GM21515 (cell line): ENCODE measurements at regions not wholly inside any gene's neighbourhood (a gene's known extent, or its start where the extent isn't known, plus 50 kb on each side); places are given as distances from the start of the nearest gene placed in this dataset.
A peak's percentile ranks its signal among the peaks of the same experiment; 100 is the strongest.

Source experiments
- ATAC-seq: cut with Tn5 transposase; IDR thresholded peaks from one replicate; pipeline ENCODE4 v1.9.1; 2021; ENCODE audit not compliant: unreplicated experiment

DNA sequence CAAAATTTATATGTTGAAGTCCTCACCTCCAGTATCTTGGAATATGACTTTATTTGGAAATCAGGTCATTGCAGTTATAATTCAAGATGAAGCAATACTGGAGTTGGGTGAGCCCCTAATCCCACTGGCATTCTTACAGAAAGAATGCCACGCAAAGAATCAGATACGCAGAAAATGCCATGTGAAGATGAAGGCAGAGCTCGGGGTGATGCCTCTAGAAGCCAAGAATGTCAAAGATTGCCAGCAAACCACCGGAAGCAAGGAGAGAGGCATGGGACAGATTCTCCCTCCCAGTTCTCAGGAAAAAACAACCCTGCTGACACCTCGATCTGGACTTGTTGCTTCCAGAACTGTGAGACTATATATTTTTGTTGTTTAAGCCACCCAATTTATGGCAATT is 273.4 kb upstream of the CITED2 start:
- no peak for ATAC-seq

GRCh38 chr6:139647016-139647415 is 272.6 kb upstream of the CITED2 start:
- ATAC-seq: no peak

- no peak for ATAC-seq
These were observed 270.4 kb upstream of the CITED2 start for GRCh38 chr6:139644821-139645220.

DNA sequence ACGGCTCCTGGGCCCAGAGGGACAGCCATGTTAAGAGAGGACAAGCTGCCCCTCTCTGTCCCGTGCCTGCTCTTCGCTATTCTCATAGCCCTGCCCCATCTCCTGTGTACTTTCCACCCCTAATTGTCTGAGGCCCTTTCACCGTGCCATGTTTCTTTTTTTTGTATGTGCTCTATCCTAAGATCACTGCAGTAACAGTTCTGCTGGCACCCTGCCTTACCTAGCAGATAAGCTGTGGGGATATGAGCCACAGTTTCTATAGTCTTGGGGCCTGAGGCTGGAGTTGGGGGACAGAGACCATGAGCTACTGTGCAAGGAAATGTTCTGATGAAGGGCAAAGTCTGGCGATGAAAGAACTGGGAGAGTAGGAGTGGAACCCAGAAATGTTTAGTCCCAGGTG is 269.5 kb upstream of the CITED2 start:
- ATAC-seq: no peak

- ATAC-seq: no peak
These were observed 267.9 kb upstream of the CITED2 start for GRCh38 chr6:139642346-139642745.

- ATAC-seq: no peak
These were observed 266.9 kb upstream of the CITED2 start for GRCh38 chr6:139641376-139641775.

GRCh38 chr6:139640921-139641320 is 266.5 kb upstream of the CITED2 start:
- no peak for ATAC-seq

GRCh38 chr6:139640448-139640847 is 266.0 kb upstream of the CITED2 start:
- ATAC-seq: peak; percentile 89

- no peak for ATAC-seq
These were observed 265.1 kb upstream of the CITED2 start for GRCh38 chr6:139639507-139639906.

- ATAC-seq: no peak
These were observed 263.9 kb upstream of the CITED2 start for GRCh38 chr6:139638179-139638941.

DNA sequence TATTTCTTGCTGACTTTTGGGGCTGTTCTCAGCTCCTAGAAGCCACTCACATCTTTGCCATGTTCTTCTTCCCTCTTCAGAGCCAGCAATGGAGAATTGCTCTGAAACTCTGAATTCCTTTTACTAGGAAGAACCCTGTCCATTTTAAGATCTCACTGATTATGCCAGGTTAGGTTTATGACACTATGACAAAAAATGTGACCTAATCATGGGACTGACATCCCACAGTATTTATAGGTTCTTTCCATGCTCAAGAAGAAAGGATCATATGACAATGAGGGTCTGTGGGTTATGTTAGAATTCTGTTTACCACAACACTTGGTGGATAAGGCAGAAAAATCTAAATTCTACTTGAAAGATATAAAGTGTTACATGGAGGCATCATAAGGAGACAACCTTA is 263.3 kb upstream of the CITED2 start:
- ATAC-seq: no peak

- ATAC-seq: no peak
These were observed 261.9 kb upstream of the CITED2 start for GRCh38 chr6:139636391-139636790.

DNA sequence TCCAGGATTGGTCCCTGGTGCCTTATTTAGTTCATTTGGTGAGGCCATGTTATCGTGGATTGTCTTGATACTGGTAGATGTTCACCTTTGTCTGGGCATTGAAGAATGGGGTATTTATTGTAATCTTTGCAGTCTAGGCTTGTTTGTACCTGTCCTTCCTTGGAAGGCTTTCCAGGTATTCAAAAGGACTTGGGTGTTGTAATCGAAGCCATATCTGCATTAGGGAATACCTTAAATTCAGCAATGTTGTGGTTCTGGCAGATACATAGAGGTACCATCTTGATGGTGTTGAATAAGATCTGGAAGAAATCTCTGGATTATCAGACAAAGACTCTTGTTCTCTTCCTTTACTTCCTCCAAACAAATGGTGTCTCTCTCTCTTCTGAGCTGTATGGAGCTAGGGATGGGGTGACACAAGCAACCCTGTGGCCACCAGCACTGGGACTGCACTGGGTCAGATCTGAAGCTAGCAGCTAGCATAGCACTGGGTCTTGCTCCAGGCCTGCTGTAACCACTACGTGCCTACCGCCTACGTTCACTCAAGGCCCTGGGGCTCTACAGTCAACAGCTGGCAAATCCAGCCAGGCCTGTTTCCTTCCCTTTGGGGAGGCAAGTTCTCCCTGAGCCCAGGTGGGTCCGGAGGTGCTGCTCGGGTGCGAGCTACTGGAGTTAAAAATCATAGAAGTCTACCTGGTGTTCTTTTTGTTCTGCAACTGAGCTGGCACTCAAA is 261.1 kb upstream of the CITED2 start:
- no peak for ATAC-seq

DNA sequence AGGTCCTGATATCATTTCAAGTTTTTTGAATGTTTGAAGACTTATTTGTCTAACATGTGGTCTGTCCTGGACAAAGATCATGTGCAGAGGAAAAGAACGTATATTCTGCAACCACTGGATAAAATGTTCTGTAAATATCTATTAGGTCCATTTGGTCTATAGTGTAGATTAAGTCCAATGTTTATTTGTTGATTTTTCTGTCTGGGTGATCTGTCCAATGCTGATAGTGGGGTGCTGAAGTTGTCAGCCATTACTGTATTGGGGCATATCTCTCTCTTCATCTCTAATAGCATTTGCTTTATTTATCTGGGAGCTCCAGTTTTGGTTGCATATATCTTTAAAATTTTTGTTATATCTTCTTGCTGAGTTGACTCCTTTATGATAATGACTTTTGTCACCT is 258.4 kb upstream of the CITED2 start:
- ATAC-seq: no peak

- no peak for ATAC-seq
These were observed 253.8 kb upstream of the CITED2 start for GRCh38 chr6:139628270-139628669.

- ATAC-seq: no peak
These were observed 252.6 kb upstream of the CITED2 start for GRCh38 chr6:139627091-139627490.

DNA sequence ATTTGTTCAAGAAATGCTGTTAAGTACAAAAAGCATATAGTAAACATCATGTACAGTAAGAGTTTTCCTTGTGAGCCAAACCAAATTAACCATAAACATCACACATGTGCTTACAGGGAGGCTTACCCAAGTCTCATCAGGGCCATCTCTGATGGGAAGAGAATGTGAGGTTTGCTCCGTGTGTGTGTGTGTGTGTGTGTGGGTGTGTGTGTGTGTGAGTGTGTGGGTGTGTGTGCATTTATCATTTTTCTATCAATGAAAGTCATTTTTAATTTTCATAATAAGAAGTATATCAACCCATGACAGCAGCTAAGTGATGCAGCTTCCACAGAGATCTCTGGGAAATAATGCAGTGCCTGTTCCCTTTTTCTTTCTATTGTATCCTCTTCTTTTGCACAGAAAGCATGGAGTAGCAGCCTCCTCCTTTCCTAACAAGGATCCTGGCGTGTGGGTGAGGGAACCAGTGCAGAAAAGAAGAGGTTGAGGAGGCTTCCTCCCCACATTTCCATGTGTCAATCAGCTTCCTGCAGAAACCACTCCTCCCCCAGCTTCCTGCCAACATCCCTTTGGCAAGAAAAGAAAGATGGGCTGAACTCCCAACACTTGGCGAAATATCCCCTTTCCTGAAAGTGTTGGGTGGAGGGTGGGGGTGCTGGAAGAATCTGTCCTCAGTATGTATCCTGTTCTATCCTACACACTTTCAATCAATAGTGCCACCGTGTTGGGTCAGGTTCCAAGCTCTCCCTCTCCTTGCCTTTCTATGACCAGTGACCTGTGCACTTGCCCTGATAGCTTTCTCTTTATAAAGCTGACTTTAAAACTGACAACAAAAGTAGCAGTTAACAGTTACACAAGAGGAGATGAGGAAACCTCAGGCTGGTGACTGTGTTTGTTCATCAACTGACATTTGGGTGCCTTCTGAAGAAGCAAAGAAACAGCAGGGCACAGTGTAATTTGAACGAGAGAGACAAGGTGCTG is 251.8 kb upstream of the CITED2 start:
- no peak for ATAC-seq

- ATAC-seq: no peak
These were observed 250.9 kb upstream of the CITED2 start for GRCh38 chr6:139625081-139625939.

GRCh38 chr6:139623372-139623771 is 248.9 kb upstream of the CITED2 start:
- no peak for ATAC-seq

DNA sequence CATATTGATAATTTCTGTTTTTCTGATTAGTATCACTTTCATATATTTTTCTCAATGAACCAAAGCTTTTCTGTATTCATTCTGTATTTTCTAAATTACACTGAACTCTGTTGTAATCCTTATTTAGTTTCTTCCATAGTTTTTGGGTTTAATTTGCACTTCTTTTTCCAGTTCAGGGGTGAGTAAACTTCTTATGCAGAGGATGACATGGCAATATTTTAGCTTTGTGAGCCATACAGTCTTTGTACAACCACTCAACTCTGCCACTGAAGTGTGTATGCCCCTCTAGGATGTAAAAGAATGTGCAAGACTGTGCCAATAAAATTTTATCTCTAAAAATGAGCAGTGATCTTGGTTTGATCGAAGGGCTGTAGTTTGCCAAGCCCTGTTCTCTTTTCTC is 239.0 kb upstream of the CITED2 start:
- ATAC-seq: no peak

DNA sequence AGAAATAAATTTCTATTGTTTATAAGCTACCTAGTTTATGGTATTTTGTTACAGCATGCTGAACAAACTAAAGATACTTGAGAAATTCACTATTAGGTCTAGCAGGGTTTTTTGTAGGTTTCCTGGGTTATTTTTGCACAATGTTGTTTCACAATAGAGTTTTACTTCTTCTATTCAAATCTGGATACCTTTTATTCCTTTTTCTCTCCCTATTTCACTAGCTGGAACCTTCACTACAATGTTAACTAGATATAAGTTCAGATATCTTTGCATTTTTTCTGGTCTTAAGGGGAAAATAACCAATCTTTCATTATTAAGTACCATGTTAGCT is 237.7 kb upstream of the CITED2 start:
- ATAC-seq: no peak
